GM06990 (cell line): ENCODE measurements at regions not wholly inside any gene's neighbourhood (a gene's known extent, or its start where the extent isn't known, plus 50 kb on each side); places are given as distances from the start of the nearest gene placed in this dataset.

Experiments used
- DNase-seq: peaks from one replicate; pipeline ENCODE4 v3.0.0-alpha.2; 2011; ENCODE audit not compliant: insufficient read length; ENCODE audit errors: extremely low read depth
- H3K27me3 ChIP-seq: replicated peaks from 2 replicates; pipeline ENCODE4 v1.6.0; 2011; ENCODE audit warnings: low read length; ENCODE audit not compliant: control insufficient read depth, insufficient read depth
- H3K36me3 ChIP-seq: 2 replicates; pipeline ENCODE4 v1.5.1; 2011; ENCODE audit warnings: low read length; ENCODE audit not compliant: control insufficient read depth, insufficient read depth
- H3K4me3 ChIP-seq: replicated peaks from 2 replicates; pipeline ENCODE4 v1.5.1; 2011; ENCODE audit warnings: low read depth, mild to moderate bottlenecking, control low read depth, low read length
- TF ChIP-seq, protein P1 (sequence below): IDR thresholded peaks from 2 replicates; pipeline ENCODE4 v1.5.1; 2011; ENCODE audit warnings: low read length, control low read depth, mild to moderate bottlenecking, inconsistent platforms; ENCODE audit not compliant: insufficient read depth, poor library complexity, severe bottlenecking

DNA sequence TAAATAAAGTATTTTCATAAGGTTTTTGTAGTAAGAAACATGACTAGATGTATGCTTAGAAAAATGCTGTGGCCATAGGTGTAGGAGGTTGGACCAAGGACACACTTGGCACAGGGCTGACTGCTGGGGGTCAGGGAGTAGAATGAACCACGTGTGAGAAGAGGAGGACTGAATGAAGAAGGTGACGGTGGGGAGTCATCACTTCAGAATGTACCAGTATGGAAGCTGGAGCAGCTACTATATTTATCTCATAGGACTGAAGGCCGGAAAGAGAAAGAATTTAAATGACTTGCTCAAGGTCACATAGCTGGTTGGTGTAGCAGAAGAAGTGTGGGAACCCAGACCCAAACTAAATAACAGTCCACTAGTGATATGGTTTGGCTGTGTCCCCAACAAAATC lies 79.8 kb upstream of the HAO2 start:
- Histone ChIP-seq H3K27me3 (no peaks in the 10 kb centered on the region; the same call in 1 of the 2 replicates), H3K36me3 (no peaks in the 10 kb centered on the region), H3K4me3 (no peak overlapping the region)
- no peak for DNase-seq
- TF ChIP-seq, protein P1, sequence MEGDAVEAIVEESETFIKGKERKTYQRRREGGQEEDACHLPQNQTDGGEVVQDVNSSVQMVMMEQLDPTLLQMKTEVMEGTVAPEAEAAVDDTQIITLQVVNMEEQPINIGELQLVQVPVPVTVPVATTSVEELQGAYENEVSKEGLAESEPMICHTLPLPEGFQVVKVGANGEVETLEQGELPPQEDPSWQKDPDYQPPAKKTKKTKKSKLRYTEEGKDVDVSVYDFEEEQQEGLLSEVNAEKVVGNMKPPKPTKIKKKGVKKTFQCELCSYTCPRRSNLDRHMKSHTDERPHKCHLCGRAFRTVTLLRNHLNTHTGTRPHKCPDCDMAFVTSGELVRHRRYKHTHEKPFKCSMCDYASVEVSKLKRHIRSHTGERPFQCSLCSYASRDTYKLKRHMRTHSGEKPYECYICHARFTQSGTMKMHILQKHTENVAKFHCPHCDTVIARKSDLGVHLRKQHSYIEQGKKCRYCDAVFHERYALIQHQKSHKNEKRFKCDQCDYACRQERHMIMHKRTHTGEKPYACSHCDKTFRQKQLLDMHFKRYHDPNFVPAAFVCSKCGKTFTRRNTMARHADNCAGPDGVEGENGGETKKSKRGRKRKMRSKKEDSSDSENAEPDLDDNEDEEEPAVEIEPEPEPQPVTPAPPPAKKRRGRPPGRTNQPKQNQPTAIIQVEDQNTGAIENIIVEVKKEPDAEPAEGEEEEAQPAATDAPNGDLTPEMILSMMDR = no peak

DNA sequence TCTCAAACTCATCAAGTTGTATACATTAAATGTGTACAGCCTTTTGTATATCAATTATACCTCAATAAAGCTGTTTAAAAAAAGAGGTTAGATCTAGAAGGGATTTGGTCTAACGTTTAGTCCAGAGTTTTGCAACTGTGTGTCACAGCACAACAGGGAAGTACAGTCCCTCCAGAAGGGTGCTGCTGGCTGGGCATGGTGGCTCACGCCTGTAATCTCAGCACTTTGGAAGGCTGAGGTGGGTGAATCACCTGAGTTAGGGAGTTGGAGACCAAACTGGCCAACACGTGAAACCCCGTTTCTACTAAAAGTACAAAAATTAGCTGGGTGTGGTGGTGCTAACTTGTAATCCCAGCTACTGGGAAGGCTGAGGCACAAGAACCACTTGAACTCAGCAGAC lies 78.3 kb upstream of the HAO2 start:
- no peaks in the 10 kb centered on the region for H3K27me3 ChIP-seq
- H3K36me3 ChIP-seq = no peaks in the 10 kb centered on the region
- H3K4me3 ChIP-seq = no peak overlapping the region
- no peak for DNase-seq
- TF ChIP-seq, protein P1 = no peak

DNA sequence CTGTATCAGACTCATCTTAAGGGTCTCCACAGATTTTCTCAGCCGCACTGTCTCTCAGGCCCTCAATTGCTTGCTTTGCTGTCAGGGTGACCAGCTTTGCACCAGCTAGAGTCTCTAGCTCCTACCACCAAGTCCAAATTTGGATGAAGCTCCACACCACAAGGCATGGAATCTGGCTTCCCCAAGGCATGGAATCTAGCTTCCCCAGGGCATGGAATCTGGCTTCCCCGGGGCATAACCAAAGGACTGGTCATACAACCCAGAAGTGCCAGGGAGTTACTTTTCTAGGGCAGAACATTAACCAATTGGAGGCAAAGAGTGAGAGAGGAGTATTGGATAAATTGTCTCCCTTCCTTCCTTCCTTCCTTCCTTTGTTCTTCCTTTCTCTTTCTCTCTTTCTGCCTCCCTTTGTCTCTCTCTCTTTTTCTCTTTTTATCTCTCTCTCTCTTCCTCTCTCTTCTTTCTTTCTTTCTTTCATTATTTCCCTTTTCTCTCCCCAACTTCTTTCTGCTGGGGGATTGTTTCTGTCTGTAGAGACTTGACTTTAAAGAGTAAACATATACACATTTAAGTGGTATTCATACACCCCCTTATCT lies 76.9 kb upstream of the HAO2 start:
- Histone ChIP-seq H3K27me3 (no peaks in the 10 kb centered on the region), H3K36me3 (no peaks in the 10 kb centered on the region), H3K4me3 (no peak overlapping the region)
- TF ChIP-seq, protein P1 = no peak
- DNase-seq = no peak

DNA sequence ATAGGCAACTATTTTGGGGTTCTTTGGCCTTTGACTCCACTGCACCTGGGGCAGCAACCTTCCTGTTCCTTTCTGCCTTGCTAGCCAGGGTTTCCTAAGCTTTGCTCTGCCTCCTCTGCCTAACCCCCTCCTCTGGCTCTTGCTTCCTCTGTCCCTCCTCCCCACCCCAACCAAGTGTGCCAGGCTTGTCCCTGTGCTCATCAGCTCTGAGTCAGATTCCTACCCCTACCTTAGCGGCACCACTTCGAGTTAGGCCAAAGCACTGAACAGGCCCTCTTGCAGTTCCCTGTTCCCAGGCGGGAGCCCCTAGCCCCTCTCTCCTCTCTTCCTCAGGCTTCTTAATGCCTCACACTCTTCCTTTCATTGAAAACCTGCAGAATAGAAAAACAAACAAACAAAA lies 74.8 kb upstream of the HAO2 start:
- TF ChIP-seq, protein P1 = no peak
- Histone ChIP-seq H3K4me3 (no peak overlapping the region), H3K36me3 (no peaks in the 10 kb centered on the region), H3K27me3 (no peaks in the 10 kb centered on the region)
- no peak for DNase-seq

DNA sequence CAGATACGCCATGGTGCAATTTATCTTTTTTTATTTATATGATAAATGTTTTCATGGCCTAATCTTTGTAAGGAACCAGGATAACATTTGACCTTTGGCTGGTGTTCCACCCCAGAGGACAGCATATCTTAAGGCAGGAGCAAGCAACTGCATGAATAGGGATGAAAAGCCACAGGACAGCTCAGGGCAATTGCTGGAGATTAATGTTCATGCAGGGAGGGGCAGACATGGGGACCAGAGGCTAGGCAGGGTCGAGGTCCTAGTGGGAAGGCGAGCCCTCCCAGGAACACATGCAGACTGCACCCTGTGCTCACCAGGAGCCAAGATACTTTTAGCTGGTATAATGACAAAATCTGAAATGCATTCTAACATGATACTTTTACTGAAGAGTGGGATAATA lies 74.4 kb upstream of the HAO2 start:
- no peak for DNase-seq
- TF ChIP-seq, protein P1 = no peak
- no peaks in the 10 kb centered on the region for H3K27me3 ChIP-seq
- no peaks in the 10 kb centered on the region for H3K36me3 ChIP-seq
- no peak overlapping the region for H3K4me3 ChIP-seq

DNA sequence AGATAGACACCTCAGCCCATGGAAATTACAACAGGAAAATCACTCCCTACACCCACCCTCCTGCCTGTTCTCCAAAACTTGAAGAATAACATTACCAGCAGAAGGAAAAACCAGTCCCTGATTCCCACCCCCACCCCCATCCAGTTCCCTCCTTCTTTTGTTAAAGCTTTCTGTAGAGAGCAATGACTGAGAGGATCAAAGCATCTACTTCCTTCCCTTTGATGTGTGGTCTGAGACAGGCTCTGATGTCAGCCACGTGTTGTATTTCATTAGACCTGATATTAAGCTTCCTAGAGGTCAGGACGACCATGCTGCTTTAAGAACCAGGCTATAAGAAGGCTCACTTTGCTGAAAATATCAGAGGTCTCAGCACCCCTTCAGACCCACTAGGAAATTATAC lies 73.9 kb upstream of the HAO2 start:
- no peaks in the 10 kb centered on the region for H3K27me3 ChIP-seq
- no peak for DNase-seq
- no peaks in the 10 kb centered on the region for H3K36me3 ChIP-seq
- TF ChIP-seq, protein P1 = no peak
- no peak overlapping the region for H3K4me3 ChIP-seq
